ENCODE measurements at regions not wholly inside any gene's neighbourhood (a gene's known extent, or its start where the extent isn't known, plus 50 kb on each side); places are given as distances from the start of the nearest gene placed in this dataset.

DNA sequence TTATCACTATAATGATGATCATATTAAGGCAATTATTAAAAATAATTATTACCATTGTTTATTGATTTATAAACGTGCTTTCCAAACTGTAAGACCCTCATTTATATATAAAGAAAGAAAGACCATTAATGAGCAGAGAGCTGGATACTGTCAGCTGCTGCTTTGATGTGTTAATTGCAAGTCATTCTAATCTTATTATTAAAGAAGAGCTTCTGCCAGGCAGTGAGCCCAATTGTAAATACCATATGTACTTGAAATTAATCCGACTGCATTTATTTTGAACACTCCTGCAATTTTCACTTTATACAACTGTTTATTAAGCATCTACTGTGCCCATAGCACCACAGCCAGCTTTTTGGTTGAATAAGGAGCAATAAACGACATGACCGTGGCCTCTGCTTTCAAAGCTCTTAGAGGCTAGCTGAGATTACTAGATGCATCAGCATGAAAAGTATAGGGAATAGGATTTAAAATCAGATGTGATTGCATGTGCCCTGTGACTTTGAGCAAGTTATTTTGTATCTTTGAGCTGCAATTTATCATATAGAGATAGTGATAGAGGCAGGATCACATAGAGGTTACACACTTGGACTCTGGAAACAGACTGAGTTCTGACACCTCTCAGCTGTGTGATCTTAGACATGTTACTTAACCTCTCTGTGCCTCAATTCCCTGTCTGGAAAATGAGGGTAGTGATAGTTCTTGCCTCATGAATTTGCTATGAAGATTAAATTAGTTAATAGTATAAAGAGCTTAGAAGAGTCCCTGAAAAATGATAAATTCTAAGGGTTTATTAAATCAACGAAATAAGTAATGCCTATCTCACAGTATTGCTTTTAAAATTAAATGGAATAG, 83.4 kb downstream of the MYCN start:
- Mint-ChIP-seq H3K4me1 (ENCODE audit: low read depth) (no peaks in the 10 kb centered on the region), H3K9me3 (no peaks in the 10 kb centered on the region), H3K27me3 (no peaks in the 10 kb centered on the region), H3K36me3 (ENCODE audit: low read depth) (no peaks in the 10 kb centered on the region), H3K27ac (no peak overlapping the region), H3K4me3 (no peak overlapping the region)
- intact Hi-C loops (cut with micrococcal nuclease), result no loop called here

- H3K27me3 Mint-ChIP-seq, result peaks cover 2% of the 10 kb centered on the region
- H3K9me3 Mint-ChIP-seq, result no peaks in the 10 kb centered on the region
- no peak overlapping the region for H3K4me3 Mint-ChIP-seq
- intact Hi-C loops (cut with micrococcal nuclease), result no loop called here
- no peaks in the 10 kb centered on the region for H3K4me1 Mint-ChIP-seq (ENCODE audit: low read depth)
- H3K27ac Mint-ChIP-seq, result no peak overlapping the region
- H3K36me3 Mint-ChIP-seq (ENCODE audit: low read depth), result no peaks in the 10 kb centered on the region
Measured at GRCh38 chr2:16022548-16023240, 82.3 kb downstream of the MYCN start.

DNA sequence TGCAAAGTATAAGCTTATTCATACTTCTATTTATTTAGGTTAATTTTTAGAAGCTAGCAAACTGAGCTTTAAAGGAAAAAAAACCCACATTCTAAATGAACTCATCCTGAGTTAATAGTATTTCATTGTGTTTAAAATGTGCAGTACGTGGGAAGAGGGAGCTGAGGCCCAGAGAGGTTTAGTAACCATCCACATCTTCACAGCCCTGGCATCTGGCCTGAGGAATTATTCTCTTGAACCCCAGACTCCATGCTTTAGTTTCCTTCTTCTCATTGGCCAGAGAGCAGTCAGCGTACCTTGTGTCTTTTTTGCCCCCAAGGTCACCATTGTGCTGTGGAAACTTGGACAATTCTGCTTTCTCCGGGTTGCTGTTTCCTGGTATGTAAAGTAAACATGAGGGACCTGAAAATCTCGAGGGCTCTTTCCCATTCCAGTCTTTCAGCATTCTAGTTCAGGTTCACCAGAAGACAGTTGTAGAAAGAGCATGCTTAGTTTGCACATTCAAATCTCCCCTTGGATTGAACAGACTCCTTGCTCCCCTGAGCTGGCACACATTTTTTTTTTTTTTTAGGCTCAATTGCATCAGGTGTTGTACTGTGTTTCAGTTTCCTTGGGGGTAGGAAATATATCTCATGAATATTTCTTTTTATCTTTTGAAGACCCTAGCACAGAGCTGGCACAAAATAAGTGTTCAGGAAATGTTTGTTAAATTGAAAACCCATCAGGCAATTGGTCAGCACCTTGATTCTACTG, 81.4 kb downstream of the MYCN start:
- Mint-ChIP-seq H3K27ac (no peak overlapping the region), H3K4me3 (no peak overlapping the region), H3K9me3 (no peaks in the 10 kb centered on the region), H3K4me1 (ENCODE audit: low read depth) (no peaks in the 10 kb centered on the region), H3K27me3 (peaks cover 2% of the 10 kb centered on the region), H3K36me3 (ENCODE audit: low read depth) (no peaks in the 10 kb centered on the region)
- intact Hi-C loops (cut with micrococcal nuclease), result no loop called here

GRCh38 chr2:16020389-16021008, 80.1 kb downstream of the MYCN start:
- H3K4me1 Mint-ChIP-seq (ENCODE audit: low read depth), result no peaks in the 10 kb centered on the region
- intact Hi-C loops (cut with micrococcal nuclease), result no loop called here

DNA sequence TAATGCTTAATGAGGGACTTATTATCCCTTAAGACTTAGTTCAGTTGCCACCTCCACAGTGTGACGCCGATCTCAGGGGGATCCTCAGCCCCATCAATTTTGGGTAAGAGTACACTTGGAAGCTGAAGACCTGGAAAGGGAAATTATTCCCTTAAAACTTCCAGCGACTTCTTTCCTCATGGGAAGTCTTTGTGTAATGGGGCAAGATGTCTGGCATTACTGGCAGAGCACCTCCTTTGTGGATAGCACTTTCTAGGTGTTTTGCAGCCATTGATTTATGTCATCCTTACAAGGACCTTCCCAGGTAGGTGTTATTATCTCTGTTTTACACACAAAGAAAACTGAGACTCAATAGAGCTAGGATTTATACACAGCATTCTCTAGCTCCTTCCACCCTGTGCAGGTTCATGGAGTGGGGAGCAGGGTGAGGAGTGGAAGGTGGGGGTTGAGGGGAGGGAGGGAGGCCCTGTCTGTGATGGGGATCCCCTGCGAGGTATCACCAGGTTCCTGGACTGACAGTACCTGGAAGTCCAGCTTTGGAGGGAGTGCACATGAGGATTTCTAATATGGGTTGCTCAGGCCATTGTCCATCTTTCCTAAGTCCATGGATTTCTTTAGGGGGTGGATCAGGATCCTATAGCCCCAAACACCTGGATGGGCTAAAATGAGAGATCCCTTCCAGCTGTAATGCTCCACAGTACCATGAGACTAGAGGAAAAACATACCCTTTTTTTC, 79.4 kb downstream of the MYCN start:
- intact Hi-C loops (cut with micrococcal nuclease), result no loop called here
- H3K4me3 Mint-ChIP-seq, result no peak overlapping the region
- H3K27ac Mint-ChIP-seq, result no peak overlapping the region
- H3K36me3 Mint-ChIP-seq (ENCODE audit: low read depth), result no peaks in the 10 kb centered on the region
- no peaks in the 10 kb centered on the region for H3K9me3 Mint-ChIP-seq
- H3K27me3 Mint-ChIP-seq, result peaks cover 13% of the 10 kb centered on the region
- H3K4me1 Mint-ChIP-seq (ENCODE audit: low read depth), result no peaks in the 10 kb centered on the region

More at GRCh38 chr2:16020389-16021008, 80.1 kb downstream of the MYCN start:
- Mint-ChIP-seq H3K36me3 (ENCODE audit: low read depth) (no peaks in the 10 kb centered on the region), H3K27ac (no peak overlapping the region), H3K4me3 (no peak overlapping the region), H3K9me3 (no peaks in the 10 kb centered on the region), H3K27me3 (peaks cover 6% of the 10 kb centered on the region)

DNA sequence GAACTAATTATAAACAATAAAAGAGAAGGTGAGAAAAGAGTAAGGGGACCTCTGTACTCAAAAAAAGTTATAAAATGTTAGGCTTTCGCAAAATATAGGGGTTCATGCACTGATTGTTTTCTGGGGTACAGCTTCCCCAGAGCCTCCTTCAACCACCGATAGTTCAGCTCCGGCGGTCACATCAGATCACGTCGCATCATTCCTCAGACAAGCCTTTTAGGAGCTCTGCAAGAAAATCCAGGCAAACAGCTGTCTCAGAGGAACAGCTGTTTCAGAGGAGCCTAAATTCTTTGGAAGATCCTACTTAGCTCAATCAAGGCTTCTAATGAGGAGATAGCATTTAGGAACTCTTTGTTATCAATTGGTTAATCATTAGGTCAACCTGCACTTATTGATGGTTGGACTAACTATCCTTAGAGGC, 78.7 kb downstream of the MYCN start:
- intact Hi-C loops (cut with micrococcal nuclease), result no loop called here
- no peaks in the 10 kb centered on the region for H3K4me1 Mint-ChIP-seq (ENCODE audit: low read depth)
- H3K27ac Mint-ChIP-seq, result no peak overlapping the region
- H3K36me3 Mint-ChIP-seq (ENCODE audit: low read depth), result no peaks in the 10 kb centered on the region
- peaks cover 19% of the 10 kb centered on the region for H3K27me3 Mint-ChIP-seq
- no peaks in the 10 kb centered on the region for H3K9me3 Mint-ChIP-seq
- no peak overlapping the region for H3K4me3 Mint-ChIP-seq

DNA sequence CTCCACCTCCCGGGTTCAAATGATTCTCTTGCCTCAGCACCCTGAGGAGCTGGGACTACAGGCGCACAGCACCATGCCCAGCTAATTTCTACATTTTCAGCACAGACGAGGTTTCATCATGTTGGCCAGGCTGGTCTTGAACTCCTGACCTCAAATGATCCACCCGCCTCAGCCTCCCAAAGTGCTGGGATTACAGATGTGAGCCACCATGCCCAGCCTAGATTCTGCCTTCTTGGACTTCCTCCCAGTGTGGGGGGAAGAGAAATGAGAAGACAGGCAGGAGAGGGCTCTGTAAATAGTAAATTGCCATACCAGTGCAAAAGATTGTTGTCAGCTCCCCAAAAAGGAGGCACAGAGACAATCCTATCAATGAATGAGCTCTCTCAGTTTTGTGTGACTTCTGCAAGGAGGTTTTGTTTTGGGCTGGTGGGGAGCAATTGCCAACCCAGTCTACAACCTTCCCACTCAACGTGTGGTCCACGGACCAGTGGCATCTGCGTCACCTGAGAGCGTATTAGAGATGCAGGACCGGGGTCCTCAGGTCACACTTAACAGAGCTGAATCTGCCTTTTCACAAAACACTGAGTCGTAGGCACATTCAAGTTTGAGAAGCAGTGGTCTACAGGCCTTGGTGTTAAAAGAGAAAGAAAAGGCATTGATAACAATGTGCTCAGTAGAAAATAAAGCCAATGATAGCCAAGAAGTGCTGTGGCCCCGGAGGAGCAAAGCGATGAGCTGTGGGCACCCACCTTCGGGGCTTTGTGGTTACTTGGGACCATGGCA, 78.1 kb downstream of the MYCN start:
- intact Hi-C loops (cut with micrococcal nuclease), result no loop called here
- H3K4me3 Mint-ChIP-seq, result no peak overlapping the region

GRCh38 chr2:16016282-16016681, 75.9 kb downstream of the MYCN start:
- intact Hi-C loops (cut with micrococcal nuclease), result no loop called here
- H3K27ac Mint-ChIP-seq, result no peak overlapping the region
- H3K4me1 Mint-ChIP-seq (ENCODE audit: low read depth), result peaks cover 6% of the 10 kb centered on the region
- H3K4me3 Mint-ChIP-seq, result no peak overlapping the region
- H3K27me3 Mint-ChIP-seq, result peaks cover 38% of the 10 kb centered on the region
- H3K9me3 Mint-ChIP-seq, result no peaks in the 10 kb centered on the region
- no peaks in the 10 kb centered on the region for H3K36me3 Mint-ChIP-seq (ENCODE audit: low read depth)

More for the DNA sequence above, 78.1 kb downstream of the MYCN start:
- Mint-ChIP-seq H3K9me3 (no peaks in the 10 kb centered on the region), H3K27ac (no peak overlapping the region), H3K27me3 (peaks cover 25% of the 10 kb centered on the region), H3K36me3 (ENCODE audit: low read depth) (no peaks in the 10 kb centered on the region), H3K4me1 (ENCODE audit: low read depth) (peaks cover 2% of the 10 kb centered on the region)

DNA sequence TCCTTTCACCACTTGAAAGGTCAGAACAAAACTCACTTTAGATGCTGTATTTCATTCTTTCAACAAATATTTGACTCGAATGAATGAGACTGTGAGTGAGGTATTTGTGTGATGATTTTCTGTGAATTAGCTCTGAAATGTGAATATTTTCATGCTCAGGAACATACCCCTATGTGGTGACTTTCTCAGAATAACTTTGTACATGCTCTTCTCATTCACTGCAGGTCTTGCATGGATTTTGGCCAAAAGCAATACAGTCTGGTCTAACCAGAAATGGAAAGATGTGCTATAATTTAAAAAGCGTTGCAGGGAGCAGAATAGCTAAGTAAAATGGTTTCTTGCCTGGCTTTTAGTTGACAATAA, 75.5 kb downstream of the MYCN start:
- Mint-ChIP-seq H3K27ac (no peak overlapping the region), H3K4me3 (no peak overlapping the region), H3K9me3 (no peaks in the 10 kb centered on the region), H3K36me3 (ENCODE audit: low read depth) (no peaks in the 10 kb centered on the region), H3K27me3 (peaks cover 38% of the 10 kb centered on the region), H3K4me1 (ENCODE audit: low read depth) (peaks cover 6% of the 10 kb centered on the region)
- intact Hi-C loops (cut with micrococcal nuclease), result no loop called here

DNA sequence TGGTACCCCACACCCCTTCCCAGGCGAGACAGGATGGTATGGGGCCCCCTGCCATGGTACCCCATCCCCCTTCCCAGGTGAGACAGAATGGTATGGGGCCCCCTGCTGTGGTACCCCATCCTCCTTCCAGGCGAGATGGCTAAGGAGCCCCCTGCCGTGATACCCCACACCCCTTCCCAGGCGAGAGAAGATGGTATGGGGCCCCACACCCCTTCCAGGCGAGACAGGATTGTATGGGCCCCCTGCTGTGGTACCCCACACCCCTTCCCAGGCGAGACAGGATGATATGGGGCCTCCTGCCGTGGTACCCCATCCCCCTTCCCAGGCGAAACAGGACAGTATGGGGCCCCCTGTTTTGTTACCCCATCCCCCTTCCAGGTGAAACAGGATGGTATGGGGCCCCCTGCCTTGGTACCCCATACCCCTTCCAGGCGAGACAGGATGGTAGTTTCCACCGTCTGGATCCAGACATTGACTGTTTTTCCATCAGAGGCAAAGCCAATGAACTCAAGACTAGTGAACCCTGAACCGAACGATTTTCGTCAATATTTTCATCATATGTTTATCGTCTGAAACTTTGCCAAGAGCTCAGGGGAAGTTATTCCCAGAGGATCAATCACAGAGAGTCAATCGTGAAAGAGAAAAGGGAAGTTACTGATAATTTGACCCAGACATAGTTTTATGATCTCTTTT, 75.0 kb downstream of the MYCN start:
- Mint-ChIP-seq H3K4me1 (ENCODE audit: low read depth) (peaks cover 6% of the 10 kb centered on the region), H3K4me3 (no peak overlapping the region), H3K36me3 (ENCODE audit: low read depth) (no peaks in the 10 kb centered on the region), H3K27me3 (peaks cover 38% of the 10 kb centered on the region), H3K27ac (no peak overlapping the region), H3K9me3 (no peaks in the 10 kb centered on the region)
- intact Hi-C loops (cut with micrococcal nuclease), result no loop called here

GRCh38 chr2:16014802-16015201, 74.5 kb downstream of the MYCN start:
- no peaks in the 10 kb centered on the region for H3K9me3 Mint-ChIP-seq
- H3K36me3 Mint-ChIP-seq (ENCODE audit: low read depth), result no peaks in the 10 kb centered on the region
- H3K4me3 Mint-ChIP-seq, result no peak overlapping the region
- intact Hi-C loops (cut with micrococcal nuclease), result no loop called here
- H3K4me1 Mint-ChIP-seq (ENCODE audit: low read depth), result peaks cover 6% of the 10 kb centered on the region
- peaks cover 38% of the 10 kb centered on the region for H3K27me3 Mint-ChIP-seq
- H3K27ac Mint-ChIP-seq, result no peak overlapping the region

- Mint-ChIP-seq H3K27ac (no peak overlapping the region), H3K36me3 (ENCODE audit: low read depth) (no peaks in the 10 kb centered on the region), H3K4me1 (ENCODE audit: low read depth) (peaks cover 6% of the 10 kb centered on the region), H3K27me3 (peaks cover 38% of the 10 kb centered on the region), H3K4me3 (no peak overlapping the region), H3K9me3 (no peaks in the 10 kb centered on the region)
- intact Hi-C loops (cut with micrococcal nuclease), result no loop called here
Measured at GRCh38 chr2:16014041-16014787, 73.9 kb downstream of the MYCN start.
